Keratinocyte (primary cell): ENCODE measurements at regions not wholly inside any gene's neighbourhood (a gene's known extent, or its start where the extent isn't known, plus 50 kb on each side); places are given as distances from the start of the nearest gene placed in this dataset.

Source experiments
- DNase-seq: peaks from one replicate; pipeline ENCODE4 v3.0.0-alpha.2; 2011; ENCODE audit warnings: low read depth, missing footprints, low spot score
- FAIRE-seq: peaks from 2 replicates; lab custom pipeline; 2011; peaks lifted over from hg19 to GRCh38; lab: Jason Lieb, UNC
- H2AFZ ChIP-seq: 2 replicates; pipeline ENCODE4 v1.6.0; 2012; ENCODE audit warnings: low read length, control low read depth, inconsistent platforms; ENCODE audit not compliant: control insufficient read depth
- H3K27ac ChIP-seq: 2 replicates; pipeline ENCODE4 v1.5.1; 2011; ENCODE audit warnings: low read length; ENCODE audit not compliant: control insufficient read depth, insufficient read depth
- H3K27me3 ChIP-seq: 3 replicates; pipeline ENCODE4 v1.6.0; 2011; ENCODE audit warnings: low read length; ENCODE audit not compliant: control insufficient read depth, insufficient read depth; ENCODE audit errors: extremely low read depth
- H3K36me3 ChIP-seq, 2 experiments: 2 replicates in 1 of 2; 3 replicates in 1 of 2; pipeline ENCODE4 v1.5.1; 2011; ENCODE audit warnings: low read length in 2 of 2, mild to moderate bottlenecking in 1 of 2; ENCODE audit not compliant: control insufficient read depth in 2 of 2, insufficient read depth in 2 of 2; ENCODE audit errors: extremely low read depth in 1 of 2
- H3K4me1 ChIP-seq: 3 replicates; pipeline ENCODE4 v1.5.1; 2011; ENCODE audit warnings: low read length; ENCODE audit not compliant: control insufficient read depth, insufficient read depth; ENCODE audit errors: extremely low read depth
- H3K4me2 ChIP-seq: 3 replicates; pipeline ENCODE4 v1.6.0; 2011; ENCODE audit warnings: low read depth, low read length; ENCODE audit not compliant: control insufficient read depth, insufficient read depth; ENCODE audit errors: extremely low read depth
- H3K4me3 ChIP-seq, 3 experiments: fragments of 200-600 bp in 1 of 3; sonication (generic) in 1 of 3; 2 replicates in 2 of 3; 3 replicates in 1 of 3; pipeline ENCODE4 v1.5.1; 2011 to 2016; ENCODE audit warnings: low read length in 3 of 3, mild to moderate bottlenecking in 3 of 3, control low read depth in 2 of 3, inconsistent platforms in 1 of 3, low read depth in 1 of 3, mixed read lengths in 1 of 3, mixed run types in 1 of 3, moderate library complexity in 1 of 3; ENCODE audit not compliant: control insufficient read depth in 2 of 3, insufficient read depth in 2 of 3; ENCODE audit errors: extremely low read depth in 1 of 3
- H3K79me2 ChIP-seq: 2 replicates; pipeline ENCODE4 v1.6.0; 2012; ENCODE audit warnings: low read length; ENCODE audit not compliant: control insufficient read depth, insufficient read depth
- H3K9ac ChIP-seq: 3 replicates; pipeline ENCODE4 v1.6.0; 2011; ENCODE audit warnings: low read length; ENCODE audit not compliant: control insufficient read depth, insufficient read depth; ENCODE audit errors: extremely low read depth
- H3K9me1 ChIP-seq: 3 replicates; pipeline ENCODE4 v1.6.0; 2011; ENCODE audit warnings: low read length; ENCODE audit not compliant: control insufficient read depth, insufficient read depth; ENCODE audit errors: extremely low read depth
- H3K9me3 ChIP-seq: 2 replicates; pipeline ENCODE4 v1.5.1; 2012; ENCODE audit warnings: low read depth, low read length; ENCODE audit not compliant: control insufficient read depth
- H4K20me1 ChIP-seq: 3 replicates; pipeline ENCODE4 v1.6.0; 2011; ENCODE audit warnings: low read length; ENCODE audit not compliant: control insufficient read depth, insufficient read depth; ENCODE audit errors: extremely low read depth
- EZH2 ChIP-seq: IDR thresholded peaks from one replicate; pipeline ENCODE4 v1.6.1; 2012; ENCODE audit warnings: inconsistent platforms, mild to moderate bottlenecking, low read length, moderate library complexity
- dilution Hi-C: fragments of 300-500 bp; cut with MboI; formaldehyde crosslinking; loops from one replicate; pipeline ENCODE4 v1.7.0; 2020; ENCODE audit warnings: low sequenced_read_pairs; ENCODE audit not compliant: extremely low pct_ligation_motif_present
- TF ChIP-seq, protein P1 (sequence below), 3 experiments: IDR thresholded peaks in 1 of 3; conservative IDR thresholded peaks in 1 of 3; optimal IDR thresholded peaks in 1 of 3; 2 replicates in 2 of 3; 3 replicates in 1 of 3; pipeline versions ENCODE3 to v1.5.1; 2011; ENCODE audit warnings: low read length in 3 of 3, mild to moderate bottlenecking in 3 of 3, moderate library complexity in 2 of 3, control low read depth in 1 of 3, inconsistent platforms in 1 of 3; ENCODE audit not compliant: insufficient read depth in 2 of 3; ENCODE audit errors: extremely low read depth in 1 of 3

DNA sequence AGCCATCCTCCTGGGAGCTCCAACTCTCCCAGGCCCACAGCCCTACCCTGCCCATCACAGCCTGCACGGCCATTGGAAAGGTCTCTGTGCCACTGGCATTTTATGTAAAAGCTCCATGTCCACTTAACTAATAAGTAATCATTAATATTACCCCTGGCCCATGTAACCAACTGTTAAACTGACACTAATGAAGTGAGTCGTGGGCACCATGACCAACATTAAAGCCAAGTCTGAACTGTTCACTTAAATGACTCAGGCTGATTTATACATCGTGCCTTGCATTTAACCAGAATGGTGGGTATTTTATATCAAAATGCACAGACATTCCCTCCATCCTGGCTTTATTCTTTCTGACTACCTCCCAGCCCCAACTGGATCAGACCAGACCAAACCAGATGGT, 229.3 kb downstream of the SOX9 start:
- Histone ChIP-seq H3K27ac (no peak overlapping the region), H3K9me3 (no peaks in the 10 kb centered on the region), H3K9me1 (no peaks in the 10 kb centered on the region), H3K9ac (peak overlapping the region; percentile 13), H4K20me1 (no peaks in the 10 kb centered on the region), H3K27me3 (peaks cover 12% of the 10 kb centered on the region), H3K4me2 (peak overlapping the region; percentile 24), H2AFZ (no peak overlapping the region), H3K79me2 (no peaks in the 10 kb centered on the region), H3K4me3 (no peak overlapping the region), H3K4me1 (peaks cover 23% of the 10 kb centered on the region), H3K36me3 (no peaks in the 10 kb centered on the region)
- dilution Hi-C loops: no loop called here
- FAIRE-seq: peak; percentile 53
- no peak for DNase-seq
- no peak for TF ChIP-seq EZH2
- TF ChIP-seq, protein P1, sequence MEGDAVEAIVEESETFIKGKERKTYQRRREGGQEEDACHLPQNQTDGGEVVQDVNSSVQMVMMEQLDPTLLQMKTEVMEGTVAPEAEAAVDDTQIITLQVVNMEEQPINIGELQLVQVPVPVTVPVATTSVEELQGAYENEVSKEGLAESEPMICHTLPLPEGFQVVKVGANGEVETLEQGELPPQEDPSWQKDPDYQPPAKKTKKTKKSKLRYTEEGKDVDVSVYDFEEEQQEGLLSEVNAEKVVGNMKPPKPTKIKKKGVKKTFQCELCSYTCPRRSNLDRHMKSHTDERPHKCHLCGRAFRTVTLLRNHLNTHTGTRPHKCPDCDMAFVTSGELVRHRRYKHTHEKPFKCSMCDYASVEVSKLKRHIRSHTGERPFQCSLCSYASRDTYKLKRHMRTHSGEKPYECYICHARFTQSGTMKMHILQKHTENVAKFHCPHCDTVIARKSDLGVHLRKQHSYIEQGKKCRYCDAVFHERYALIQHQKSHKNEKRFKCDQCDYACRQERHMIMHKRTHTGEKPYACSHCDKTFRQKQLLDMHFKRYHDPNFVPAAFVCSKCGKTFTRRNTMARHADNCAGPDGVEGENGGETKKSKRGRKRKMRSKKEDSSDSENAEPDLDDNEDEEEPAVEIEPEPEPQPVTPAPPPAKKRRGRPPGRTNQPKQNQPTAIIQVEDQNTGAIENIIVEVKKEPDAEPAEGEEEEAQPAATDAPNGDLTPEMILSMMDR (optimal IDR thresholded peaks at IDR 0.05 in 1 of 3, IDR thresholded peaks at IDR 0.05 in 1 of 3, conservative IDR thresholded peaks at IDR 0.05 in 1 of 3; ENCODE audit: extremely low read depth in 1 of 3, insufficient read depth in 2 of 3, low read length in 3 of 3): no peak

DNA sequence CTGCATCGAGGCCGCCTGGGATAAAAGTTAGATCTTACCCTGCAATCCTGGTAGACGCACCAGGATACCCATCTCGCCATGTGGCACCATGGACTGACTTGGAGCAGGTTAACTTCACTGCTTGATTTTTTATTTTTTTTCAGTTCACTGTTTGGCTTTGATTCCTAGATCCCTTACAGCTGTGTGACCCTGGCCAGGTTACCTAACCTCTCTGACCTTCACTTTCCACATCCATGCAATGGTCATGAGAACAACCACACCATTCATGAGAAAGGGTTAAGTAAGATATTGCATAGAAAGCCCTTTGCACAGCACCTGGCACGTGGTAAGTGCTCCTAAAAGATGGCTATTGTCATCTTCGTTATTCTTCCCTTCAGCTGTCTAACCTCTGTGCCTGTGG, 230.5 kb downstream of the SOX9 start:
- H3K9me3 ChIP-seq: peaks cover 2% of the 10 kb centered on the region
- H3K36me3 ChIP-seq: no peaks in the 10 kb centered on the region
- no peaks in the 10 kb centered on the region for H3K79me2 ChIP-seq
- no peak overlapping the region for H3K4me3 ChIP-seq
- H3K4me2 ChIP-seq: no peak overlapping the region
- H3K27ac ChIP-seq: no peak overlapping the region
- no peaks in the 10 kb centered on the region for H3K9me1 ChIP-seq
- H4K20me1 ChIP-seq: no peaks in the 10 kb centered on the region
- no peak for DNase-seq
- no peak overlapping the region for H2AFZ ChIP-seq
- peaks cover 12% of the 10 kb centered on the region for H3K27me3 ChIP-seq
- FAIRE-seq: no peak
- no peak overlapping the region for H3K9ac ChIP-seq
- dilution Hi-C loops: no loop called here
- H3K4me1 ChIP-seq: peaks cover 23% of the 10 kb centered on the region
- no peak for TF ChIP-seq EZH2
- TF ChIP-seq, protein P1 (optimal IDR thresholded peaks at IDR 0.05 in 1 of 3, IDR thresholded peaks at IDR 0.05 in 1 of 3, conservative IDR thresholded peaks at IDR 0.05 in 1 of 3; ENCODE audit: extremely low read depth in 1 of 3, insufficient read depth in 2 of 3, low read length in 3 of 3): no peak
